ENCODE measurements at regions not wholly inside any gene's neighbourhood (a gene's known extent, or its start where the extent isn't known, plus 50 kb on each side); places are given as distances from the start of the nearest gene placed in this dataset.

DNA sequence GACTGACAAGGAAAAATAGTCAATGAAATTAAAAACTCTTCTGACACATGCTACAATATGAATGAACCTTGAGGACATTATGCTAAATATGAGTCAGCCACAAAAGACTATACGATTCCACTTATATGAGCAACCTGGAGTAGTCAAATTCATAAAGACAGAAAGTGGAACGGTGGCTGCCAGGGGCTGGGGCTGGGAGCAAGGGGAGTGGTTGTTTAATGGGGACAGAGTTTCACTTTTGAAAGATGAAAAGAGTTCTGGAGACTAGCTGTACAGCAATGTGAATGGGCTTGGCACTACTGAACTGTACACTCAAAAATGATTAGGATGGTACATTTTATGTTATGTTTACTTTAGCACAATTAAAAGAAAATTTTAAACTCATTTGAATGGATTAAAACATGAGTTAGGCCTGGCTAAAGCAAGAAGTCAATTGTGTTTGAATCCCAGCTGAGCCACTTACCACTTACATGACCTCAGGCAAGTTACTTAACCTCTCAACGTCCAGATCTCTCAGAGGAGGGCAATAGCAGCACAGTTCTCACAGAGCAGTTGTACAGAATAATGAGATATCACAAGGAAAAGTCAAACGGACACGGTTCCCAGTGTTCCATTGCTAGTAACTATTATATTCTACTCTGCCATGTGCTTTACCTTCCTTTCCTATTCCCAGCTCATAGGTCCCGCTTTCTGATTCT lies 102.5 kb downstream of the SPTSSA start:
- H3K9me3 ChIP-seq (replicated peaks; ENCODE audit: control insufficient read depth, insufficient read depth, low read depth, low read length), result no peaks in the 10 kb centered on the region
- no peak overlapping the region for H3K4me3 ChIP-seq
- ChIA-PET POLR2A (no interaction called here), CTCF (ENCODE audit: low intra/inter-chr PET ratio) (no interaction called here)
- ATAC-seq (no peak), DNase-seq (ENCODE audit: extremely low read depth in 1 of 4, low spot score in 3 of 4) (no peak), FAIRE-seq (no peak)
- no TSS peak for BruUV-seq (replicated peaks)
- in situ Hi-C loops (cut with MboI), result no loop called here
- 0 out of 2 replicates have a peak overlapping the region, but pooled peaks have one; percentile 14 for H2AFZ ChIP-seq (ENCODE audit: low read depth, low read length)
- H3K9ac ChIP-seq (ENCODE audit: insufficient read depth in 1 of 2, low read depth in 2 of 2, low read length in 2 of 2), result no peak overlapping the region
- no peaks in the 10 kb centered on the region; a peak in 2 of 5 replicates for H3K4me1 ChIP-seq (replicated peaks in 1 of 2; ENCODE audit: control insufficient read depth in 2 of 2, insufficient read depth in 2 of 2, low read length in 2 of 2)
- H3K36me3 ChIP-seq (ENCODE audit: control insufficient read depth, insufficient read depth, low read length), result no peaks in the 10 kb centered on the region
- no peaks in the 10 kb centered on the region for H4K20me1 ChIP-seq (replicated peaks; ENCODE audit: control insufficient read depth, insufficient read depth, low read length)
- no peaks in the 10 kb centered on the region; a peak in 1 of 5 replicates for H3K27me3 ChIP-seq (ENCODE audit: control insufficient read depth in 2 of 2, insufficient read depth in 2 of 2, low read length in 2 of 2)
- no peak overlapping the region for H3K4me2 ChIP-seq (ENCODE audit: insufficient read depth, low read length)
- intact Hi-C loops (cut with micrococcal nuclease), result no loop called here
- 5% methylated on average over 5 of the region's 6 CpGs for WGBS (ENCODE audit: insufficient coverage, low coverage, missing lambda C conversion rate)
- H3K79me2 ChIP-seq (ENCODE audit: control insufficient read depth, insufficient read depth, low read length), result no peaks in the 10 kb centered on the region
- H3K27ac ChIP-seq (ENCODE audit: extremely low read depth, low read depth, low read length), result no peak overlapping the region
- H3K9me1 ChIP-seq (ENCODE audit: control insufficient read depth, insufficient read depth, low read length), result no peaks in the 10 kb centered on the region
- no peak for TF ChIP-seq NR3C1 (CRISPR knock-in tag; IDR thresholded peaks at IDR 0.05)
- TF ChIP-seq, protein P1, sequence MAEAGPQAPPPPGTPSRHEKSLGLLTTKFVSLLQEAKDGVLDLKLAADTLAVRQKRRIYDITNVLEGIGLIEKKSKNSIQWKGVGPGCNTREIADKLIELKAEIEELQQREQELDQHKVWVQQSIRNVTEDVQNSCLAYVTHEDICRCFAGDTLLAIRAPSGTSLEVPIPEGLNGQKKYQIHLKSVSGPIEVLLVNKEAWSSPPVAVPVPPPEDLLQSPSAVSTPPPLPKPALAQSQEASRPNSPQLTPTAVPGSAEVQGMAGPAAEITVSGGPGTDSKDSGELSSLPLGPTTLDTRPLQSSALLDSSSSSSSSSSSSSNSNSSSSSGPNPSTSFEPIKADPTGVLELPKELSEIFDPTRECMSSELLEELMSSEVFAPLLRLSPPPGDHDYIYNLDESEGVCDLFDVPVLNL (CRISPR knock-in tag; IDR thresholded peaks at IDR 0.05; ENCODE audit: low read depth), result no peak
- no peak for TF ChIP-seq NCOA6 (IDR thresholded peaks at IDR 0.05)
- TF ChIP-seq, protein P2, sequence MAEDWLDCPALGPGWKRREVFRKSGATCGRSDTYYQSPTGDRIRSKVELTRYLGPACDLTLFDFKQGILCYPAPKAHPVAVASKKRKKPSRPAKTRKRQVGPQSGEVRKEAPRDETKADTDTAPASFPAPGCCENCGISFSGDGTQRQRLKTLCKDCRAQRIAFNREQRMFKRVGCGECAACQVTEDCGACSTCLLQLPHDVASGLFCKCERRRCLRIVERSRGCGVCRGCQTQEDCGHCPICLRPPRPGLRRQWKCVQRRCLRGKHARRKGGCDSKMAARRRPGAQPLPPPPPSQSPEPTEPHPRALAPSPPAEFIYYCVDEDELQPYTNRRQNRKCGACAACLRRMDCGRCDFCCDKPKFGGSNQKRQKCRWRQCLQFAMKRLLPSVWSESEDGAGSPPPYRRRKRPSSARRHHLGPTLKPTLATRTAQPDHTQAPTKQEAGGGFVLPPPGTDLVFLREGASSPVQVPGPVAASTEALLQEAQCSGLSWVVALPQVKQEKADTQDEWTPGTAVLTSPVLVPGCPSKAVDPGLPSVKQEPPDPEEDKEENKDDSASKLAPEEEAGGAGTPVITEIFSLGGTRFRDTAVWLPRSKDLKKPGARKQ (CRISPR knock-in tag; IDR thresholded peaks at IDR 0.05), result no peak
- TF ChIP-seq EHMT2 (IDR thresholded peaks at IDR 0.05), result no peak
- no peak for TF ChIP-seq NUFIP1 (IDR thresholded peaks at IDR 0.05; ENCODE audit: partially characterized antibody)
- TF ChIP-seq, protein P3, sequence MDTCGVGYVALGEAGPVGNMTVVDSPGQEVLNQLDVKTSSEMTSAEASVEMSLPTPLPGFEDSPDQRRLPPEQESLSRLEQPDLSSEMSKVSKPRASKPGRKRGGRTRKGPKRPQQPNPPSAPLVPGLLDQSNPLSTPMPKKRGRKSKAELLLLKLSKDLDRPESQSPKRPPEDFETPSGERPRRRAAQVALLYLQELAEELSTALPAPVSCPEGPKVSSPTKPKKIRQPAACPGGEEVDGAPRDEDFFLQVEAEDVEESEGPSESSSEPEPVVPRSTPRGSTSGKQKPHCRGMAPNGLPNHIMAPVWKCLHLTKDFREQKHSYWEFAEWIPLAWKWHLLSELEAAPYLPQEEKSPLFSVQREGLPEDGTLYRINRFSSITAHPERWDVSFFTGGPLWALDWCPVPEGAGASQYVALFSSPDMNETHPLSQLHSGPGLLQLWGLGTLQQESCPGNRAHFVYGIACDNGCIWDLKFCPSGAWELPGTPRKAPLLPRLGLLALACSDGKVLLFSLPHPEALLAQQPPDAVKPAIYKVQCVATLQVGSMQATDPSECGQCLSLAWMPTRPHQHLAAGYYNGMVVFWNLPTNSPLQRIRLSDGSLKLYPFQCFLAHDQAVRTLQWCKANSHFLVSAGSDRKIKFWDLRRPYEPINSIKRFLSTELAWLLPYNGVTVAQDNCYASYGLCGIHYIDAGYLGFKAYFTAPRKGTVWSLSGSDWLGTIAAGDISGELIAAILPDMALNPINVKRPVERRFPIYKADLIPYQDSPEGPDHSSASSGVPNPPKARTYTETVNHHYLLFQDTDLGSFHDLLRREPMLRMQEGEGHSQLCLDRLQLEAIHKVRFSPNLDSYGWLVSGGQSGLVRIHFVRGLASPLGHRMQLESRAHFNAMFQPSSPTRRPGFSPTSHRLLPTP (IDR thresholded peaks at IDR 0.05; ENCODE audit: borderline replicate concordance, extremely low read depth, insufficient read length), result no peak
- TF ChIP-seq PTRF (tag; IDR thresholded peaks at IDR 0.05), result no peak
- TF ChIP-seq, protein P4, sequence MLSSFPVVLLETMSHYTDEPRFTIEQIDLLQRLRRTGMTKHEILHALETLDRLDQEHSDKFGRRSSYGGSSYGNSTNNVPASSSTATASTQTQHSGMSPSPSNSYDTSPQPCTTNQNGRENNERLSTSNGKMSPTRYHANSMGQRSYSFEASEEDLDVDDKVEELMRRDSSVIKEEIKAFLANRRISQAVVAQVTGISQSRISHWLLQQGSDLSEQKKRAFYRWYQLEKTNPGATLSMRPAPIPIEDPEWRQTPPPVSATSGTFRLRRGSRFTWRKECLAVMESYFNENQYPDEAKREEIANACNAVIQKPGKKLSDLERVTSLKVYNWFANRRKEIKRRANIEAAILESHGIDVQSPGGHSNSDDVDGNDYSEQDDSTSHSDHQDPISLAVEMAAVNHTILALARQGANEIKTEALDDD (IDR thresholded peaks at IDR 0.05), result no peak
- TF ChIP-seq, protein P5, sequence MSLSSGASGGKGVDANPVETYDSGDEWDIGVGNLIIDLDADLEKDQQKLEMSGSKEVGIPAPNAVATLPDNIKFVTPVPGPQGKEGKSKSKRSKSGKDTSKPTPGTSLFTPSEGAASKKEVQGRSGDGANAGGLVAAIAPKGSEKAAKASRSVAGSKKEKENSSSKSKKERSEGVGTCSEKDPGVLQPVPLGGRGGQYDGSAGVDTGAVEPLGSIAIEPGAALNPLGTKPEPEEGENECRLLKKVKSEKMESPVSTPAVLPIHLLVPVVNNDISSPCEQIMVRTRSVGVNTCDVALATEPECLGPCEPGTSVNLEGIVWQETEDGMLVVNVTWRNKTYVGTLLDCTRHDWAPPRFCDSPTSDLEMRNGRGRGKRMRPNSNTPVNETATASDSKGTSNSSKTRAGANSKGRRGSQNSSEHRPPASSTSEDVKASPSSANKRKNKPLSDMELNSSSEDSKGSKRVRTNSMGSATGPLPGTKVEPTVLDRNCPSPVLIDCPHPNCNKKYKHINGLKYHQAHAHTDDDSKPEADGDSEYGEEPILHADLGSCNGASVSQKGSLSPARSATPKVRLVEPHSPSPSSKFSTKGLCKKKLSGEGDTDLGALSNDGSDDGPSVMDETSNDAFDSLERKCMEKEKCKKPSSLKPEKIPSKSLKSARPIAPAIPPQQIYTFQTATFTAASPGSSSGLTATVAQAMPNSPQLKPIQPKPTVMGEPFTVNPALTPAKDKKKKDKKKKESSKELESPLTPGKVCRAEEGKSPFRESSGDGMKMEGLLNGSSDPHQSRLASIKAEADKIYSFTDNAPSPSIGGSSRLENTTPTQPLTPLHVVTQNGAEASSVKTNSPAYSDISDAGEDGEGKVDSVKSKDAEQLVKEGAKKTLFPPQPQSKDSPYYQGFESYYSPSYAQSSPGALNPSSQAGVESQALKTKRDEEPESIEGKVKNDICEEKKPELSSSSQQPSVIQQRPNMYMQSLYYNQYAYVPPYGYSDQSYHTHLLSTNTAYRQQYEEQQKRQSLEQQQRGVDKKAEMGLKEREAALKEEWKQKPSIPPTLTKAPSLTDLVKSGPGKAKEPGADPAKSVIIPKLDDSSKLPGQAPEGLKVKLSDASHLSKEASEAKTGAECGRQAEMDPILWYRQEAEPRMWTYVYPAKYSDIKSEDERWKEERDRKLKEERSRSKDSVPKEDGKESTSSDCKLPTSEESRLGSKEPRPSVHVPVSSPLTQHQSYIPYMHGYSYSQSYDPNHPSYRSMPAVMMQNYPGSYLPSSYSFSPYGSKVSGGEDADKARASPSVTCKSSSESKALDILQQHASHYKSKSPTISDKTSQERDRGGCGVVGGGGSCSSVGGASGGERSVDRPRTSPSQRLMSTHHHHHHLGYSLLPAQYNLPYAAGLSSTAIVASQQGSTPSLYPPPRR (CRISPR knock-in tag; IDR thresholded peaks at IDR 0.05; ENCODE audit: borderline replicate concordance), result no peak

Measured in K562 (cell line).